ENCODE measurements at regions not wholly inside any gene's neighbourhood (a gene's known extent, or its start where the extent isn't known, plus 50 kb on each side); places are given as distances from the start of the nearest gene placed in this dataset.

DNA sequence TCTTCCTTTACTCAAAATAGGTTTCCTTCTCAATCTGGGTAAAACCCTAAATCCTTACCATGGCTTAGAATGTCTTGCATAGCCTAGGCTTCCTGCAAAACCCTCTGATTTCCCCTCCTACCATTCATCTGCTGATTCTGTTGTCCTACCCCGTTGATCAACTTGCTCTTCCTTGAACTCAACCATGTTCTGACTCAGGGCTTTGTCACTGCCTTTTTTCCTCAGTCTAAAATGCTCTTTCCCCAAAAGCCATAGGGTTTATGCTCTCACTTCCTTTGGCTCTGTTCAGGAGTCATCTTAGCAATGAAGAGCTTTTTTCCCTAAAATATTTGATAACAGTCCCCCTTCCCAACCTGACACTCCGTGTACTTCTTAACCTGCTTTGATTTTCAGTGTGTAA lies 79.4 kb upstream of the IZUMO3 start:
- no TSS peak for BruUV-seq (replicated peaks)
- Histone ChIP-seq H3K27me3 (replicated peaks; ENCODE audit: insufficient read depth, low read depth, low read length, poor library complexity) (no peaks in the 10 kb centered on the region), H3K27ac (ENCODE audit: low read depth, low read length, poor library complexity, severe bottlenecking) (no peak overlapping the region), H3K4me3 (ENCODE audit: low read depth, low read length, poor library complexity, severe bottlenecking) (no peak overlapping the region), H3K36me3 (ENCODE audit: insufficient read depth, low read length, poor library complexity, severe bottlenecking) (no peaks in the 10 kb centered on the region), H3K9me3 (ENCODE audit: low read depth, low read length, poor library complexity, severe bottlenecking) (no peaks in the 10 kb centered on the region), H3K4me1 (ENCODE audit: insufficient read depth, low read length, poor library complexity, severe bottlenecking) (no peaks in the 10 kb centered on the region)
- intact Hi-C loops (cut with micrococcal nuclease; ENCODE audit: unreplicated experiment), result no loop called here
- no peak for TF ChIP-seq EZH2 (IDR thresholded peaks at IDR 0.05; ENCODE audit: borderline replicate concordance, low read depth, low read length, poor library complexity, severe bottlenecking)
- TF ChIP-seq, protein P1, sequence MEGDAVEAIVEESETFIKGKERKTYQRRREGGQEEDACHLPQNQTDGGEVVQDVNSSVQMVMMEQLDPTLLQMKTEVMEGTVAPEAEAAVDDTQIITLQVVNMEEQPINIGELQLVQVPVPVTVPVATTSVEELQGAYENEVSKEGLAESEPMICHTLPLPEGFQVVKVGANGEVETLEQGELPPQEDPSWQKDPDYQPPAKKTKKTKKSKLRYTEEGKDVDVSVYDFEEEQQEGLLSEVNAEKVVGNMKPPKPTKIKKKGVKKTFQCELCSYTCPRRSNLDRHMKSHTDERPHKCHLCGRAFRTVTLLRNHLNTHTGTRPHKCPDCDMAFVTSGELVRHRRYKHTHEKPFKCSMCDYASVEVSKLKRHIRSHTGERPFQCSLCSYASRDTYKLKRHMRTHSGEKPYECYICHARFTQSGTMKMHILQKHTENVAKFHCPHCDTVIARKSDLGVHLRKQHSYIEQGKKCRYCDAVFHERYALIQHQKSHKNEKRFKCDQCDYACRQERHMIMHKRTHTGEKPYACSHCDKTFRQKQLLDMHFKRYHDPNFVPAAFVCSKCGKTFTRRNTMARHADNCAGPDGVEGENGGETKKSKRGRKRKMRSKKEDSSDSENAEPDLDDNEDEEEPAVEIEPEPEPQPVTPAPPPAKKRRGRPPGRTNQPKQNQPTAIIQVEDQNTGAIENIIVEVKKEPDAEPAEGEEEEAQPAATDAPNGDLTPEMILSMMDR (conservative IDR thresholded peaks at IDR 0.05; ENCODE audit: low read depth, low read length), result no peak
- no peak for DNase-seq (ENCODE audit: low spot score)
- POLR2A ChIA-PET (ENCODE audit: low non-redundant PET), result no interaction called here
- CTCF ChIA-PET, result no interaction called here

DNA sequence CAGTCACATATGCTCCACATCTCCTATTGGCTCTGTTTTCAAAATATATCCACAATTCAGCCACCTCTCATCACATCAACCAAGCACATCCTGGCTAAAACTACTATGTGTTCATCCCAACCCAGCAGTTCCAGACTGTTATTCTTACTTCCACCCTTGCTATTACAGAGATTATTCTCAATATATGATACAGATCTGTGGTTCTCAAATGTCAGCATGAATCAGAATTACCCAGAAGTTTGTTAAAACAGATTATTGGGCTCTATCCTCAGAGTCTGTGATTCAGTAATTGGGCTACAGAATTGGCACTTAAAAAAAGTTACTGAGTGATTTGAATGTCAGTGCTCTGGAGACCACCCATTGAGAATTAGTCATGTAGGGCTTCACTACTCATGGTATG lies 78.8 kb upstream of the IZUMO3 start:
- intact Hi-C loops (cut with micrococcal nuclease; ENCODE audit: unreplicated experiment), result no loop called here
- H3K4me3 ChIP-seq (ENCODE audit: low read depth, low read length, poor library complexity, severe bottlenecking), result no peak overlapping the region
- H3K9me3 ChIP-seq (ENCODE audit: low read depth, low read length, poor library complexity, severe bottlenecking), result no peaks in the 10 kb centered on the region
- ChIA-PET POLR2A (ENCODE audit: low non-redundant PET) (no interaction called here), CTCF (no interaction called here)
- DNase-seq (ENCODE audit: low spot score), result no peak
- TF ChIP-seq, protein P1 (conservative IDR thresholded peaks at IDR 0.05; ENCODE audit: low read depth, low read length), result no peak
- TF ChIP-seq EZH2 (IDR thresholded peaks at IDR 0.05; ENCODE audit: borderline replicate concordance, low read depth, low read length, poor library complexity, severe bottlenecking), result no peak
- no peaks in the 10 kb centered on the region for H3K4me1 ChIP-seq (ENCODE audit: insufficient read depth, low read length, poor library complexity, severe bottlenecking)
- no peaks in the 10 kb centered on the region for H3K36me3 ChIP-seq (ENCODE audit: insufficient read depth, low read length, poor library complexity, severe bottlenecking)
- no TSS peak for BruUV-seq (replicated peaks)
- no peaks in the 10 kb centered on the region for H3K27me3 ChIP-seq (replicated peaks; ENCODE audit: insufficient read depth, low read depth, low read length, poor library complexity)
- H3K27ac ChIP-seq (ENCODE audit: low read depth, low read length, poor library complexity, severe bottlenecking), result no peak overlapping the region

DNA sequence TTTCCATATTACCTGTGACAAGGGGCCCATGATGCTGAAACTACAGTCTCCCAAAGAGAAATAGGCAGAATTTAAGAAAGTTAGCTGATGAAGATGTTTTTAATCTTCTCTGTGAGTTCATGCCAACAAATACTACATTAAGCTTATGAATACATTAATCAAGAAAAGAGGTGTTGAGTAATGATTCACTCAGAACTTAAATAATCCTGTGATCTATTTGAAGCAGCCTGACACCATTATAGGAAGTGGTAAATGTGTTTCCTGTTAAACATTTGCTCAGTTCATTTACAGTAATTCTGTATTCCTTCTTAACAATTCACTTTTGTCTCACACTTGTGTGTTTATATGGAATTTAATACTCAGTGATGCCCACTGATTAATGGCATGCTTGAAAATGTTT lies 75.0 kb upstream of the IZUMO3 start:
- POLR2A ChIA-PET (ENCODE audit: low non-redundant PET), result no interaction called here
- no peak overlapping the region for H3K27ac ChIP-seq (ENCODE audit: low read depth, low read length, poor library complexity, severe bottlenecking)
- no peak overlapping the region for H3K4me3 ChIP-seq (ENCODE audit: low read depth, low read length, poor library complexity, severe bottlenecking)
- CTCF ChIA-PET, result no interaction called here
- H3K36me3 ChIP-seq (ENCODE audit: insufficient read depth, low read length, poor library complexity, severe bottlenecking), result no peaks in the 10 kb centered on the region
- TF ChIP-seq, protein P1 (conservative IDR thresholded peaks at IDR 0.05; ENCODE audit: low read depth, low read length), result no peak
- TF ChIP-seq EZH2 (IDR thresholded peaks at IDR 0.05; ENCODE audit: borderline replicate concordance, low read depth, low read length, poor library complexity, severe bottlenecking), result no peak
- H3K9me3 ChIP-seq (ENCODE audit: low read depth, low read length, poor library complexity, severe bottlenecking), result no peaks in the 10 kb centered on the region
- no peaks in the 10 kb centered on the region for H3K27me3 ChIP-seq (replicated peaks; ENCODE audit: insufficient read depth, low read depth, low read length, poor library complexity)
- no peak for DNase-seq (ENCODE audit: low spot score)
- H3K4me1 ChIP-seq (ENCODE audit: insufficient read depth, low read length, poor library complexity, severe bottlenecking), result no peaks in the 10 kb centered on the region
- no TSS peak for BruUV-seq (replicated peaks)
- intact Hi-C loops (cut with micrococcal nuclease; ENCODE audit: unreplicated experiment), result no loop called here

Data from A673 (cell line).